Testis (tissue), 2 donors: ENCODE measurements at regions not wholly inside any gene's neighbourhood (a gene's known extent, or its start where the extent isn't known, plus 50 kb on each side); places are given as distances from the start of the nearest gene placed in this dataset.

Experiments
- DNase-seq: peaks from one replicate; pipeline ENCODE4 v3.0.0-alpha.2; 2019
- H3K27ac ChIP-seq, 2 donors: fragments of 200-600 bp; sonication (generic); one replicate each; pipeline ENCODE4 v1.5.1; 2019
- H3K27me3 ChIP-seq: fragments of 200-600 bp; sonication (generic); one replicate; pipeline ENCODE4 v1.5.1; 2019
- H3K36me3 ChIP-seq: fragments of 200-600 bp; sonication (generic); one replicate; pipeline ENCODE4 v1.5.1; 2017; ENCODE audit warnings: low read depth; ENCODE audit errors: missing control alignments
- H3K4me1 ChIP-seq: fragments of 200-600 bp; sonication (generic); one replicate; pipeline ENCODE4 v1.5.1; 2019
- H3K4me3 ChIP-seq, 2 donors: fragments of 200-600 bp; sonication (generic); one replicate each; pipeline ENCODE4 v1.5.1; 2017 to 2019
- H3K9me3 ChIP-seq: fragments of 200-600 bp; sonication (generic); one replicate; pipeline ENCODE4 v1.5.1; 2017
- CTCF ChIP-seq, 3 experiments: fragments of 450-650 bp in 2 of 3; fragments of 200-600 bp in 1 of 3; sonication (generic) in 1 of 3; IDR thresholded peaks; one replicate each; pipeline ENCODE4 v1.5.1; 2016 to 2019; ENCODE audit warnings: antibody characterized with exemption in 3 of 3, mild to moderate bottlenecking in 2 of 3, moderate library complexity in 1 of 3
- POLR2A ChIP-seq: fragments of 450-650 bp; IDR thresholded peaks from one replicate; pipeline ENCODE4 v1.6.1; 2017; ENCODE audit warnings: antibody characterized with exemption, mild to moderate bottlenecking, moderate library complexity
- WGBS, 2 donors: methylation state at CpG; one replicate each; pipeline ENCODE4 v1.1.5; 2018; 5-methylcytosine and 5-hydroxymethylcytosine counted together
- intact Hi-C: fragments of 100-400 bp; cut with DNase I; formaldehyde crosslinking; loops from one replicate; pipeline ENCODE4 v1.15.1; 2023; ENCODE audit warnings: low total_unique reads

GRCh38 chr12:69167648-69168165 is 71.7 kb upstream of the CPSF6 start:
- no peak for TF ChIP-seq POLR2A
- no peak for TF ChIP-seq CTCF (IDR thresholded peaks at IDR 0.05)
- Histone ChIP-seq H3K27ac (no peak overlapping the region), H3K27me3 (no peaks in the 10 kb centered on the region), H3K9me3 (no peaks in the 10 kb centered on the region), H3K4me1 (no peaks in the 10 kb centered on the region), H3K36me3 (no peaks in the 10 kb centered on the region), H3K4me3 (no peak overlapping the region)
- DNase-seq: no peak
- WGBS, 2 donors: 89 to 95% methylated on average over 3 of the region's 3 CpGs
- intact Hi-C loops: no loop called here

- no peak for DNase-seq
- H3K4me3 ChIP-seq: no peak overlapping the region
- TF ChIP-seq POLR2A (no peak), CTCF (IDR thresholded peaks at IDR 0.05) (no peak)
- H3K9me3 ChIP-seq: no peaks in the 10 kb centered on the region
- peaks cover 3% of the 10 kb centered on the region for H3K4me1 ChIP-seq
- no peaks in the 10 kb centered on the region for H3K36me3 ChIP-seq
- WGBS, 2 donors: 97 to 99% methylated on average over 5 of the region's 5 CpGs
- intact Hi-C loops: no loop called here
- H3K27ac ChIP-seq: no peak overlapping the region
- H3K27me3 ChIP-seq: no peaks in the 10 kb centered on the region
These were observed 71.0 kb upstream of the CPSF6 start for GRCh38 chr12:69168363-69168762.

- no peak overlapping the region for H3K4me3 ChIP-seq
- no peak for DNase-seq
- TF ChIP-seq POLR2A (no peak), CTCF (IDR thresholded peaks at IDR 0.05) (no peak)
- no peaks in the 10 kb centered on the region for H3K27me3 ChIP-seq
- intact Hi-C loops: no loop called here
- H3K27ac ChIP-seq: no peak overlapping the region
- H3K4me1 ChIP-seq: peaks cover 3% of the 10 kb centered on the region
- 94 to 95% methylated on average over 3 of the region's 3 CpGs for WGBS, 2 donors
- H3K36me3 ChIP-seq: no peaks in the 10 kb centered on the region
- no peaks in the 10 kb centered on the region for H3K9me3 ChIP-seq
These were observed 70.5 kb upstream of the CPSF6 start for GRCh38 chr12:69168828-69169227.

- intact Hi-C loops: no loop called here
- TF ChIP-seq CTCF (IDR thresholded peaks at IDR 0.05): no peak
- TF ChIP-seq POLR2A: no peak
- no peaks in the 10 kb centered on the region for H3K9me3 ChIP-seq
- no peak for DNase-seq
- WGBS, 2 donors: 59 to 73% methylated on average over 4 of the region's 4 CpGs
- H3K36me3 ChIP-seq: no peaks in the 10 kb centered on the region
- H3K27ac ChIP-seq: no peak overlapping the region
- H3K4me1 ChIP-seq: peaks cover 3% of the 10 kb centered on the region
- no peak overlapping the region for H3K4me3 ChIP-seq
- H3K27me3 ChIP-seq: no peaks in the 10 kb centered on the region
These were observed 69.1 kb upstream of the CPSF6 start for GRCh38 chr12:69170293-69170692.

GRCh38 chr12:69171881-69172280 is 67.5 kb upstream of the CPSF6 start:
- TF ChIP-seq POLR2A (no peak), CTCF (IDR thresholded peaks at IDR 0.05) (no peak)
- Histone ChIP-seq H3K27ac (no peak overlapping the region), H3K36me3 (no peaks in the 10 kb centered on the region), H3K4me1 (peaks cover 3% of the 10 kb centered on the region), H3K27me3 (no peaks in the 10 kb centered on the region), H3K9me3 (no peaks in the 10 kb centered on the region), H3K4me3 (no peak overlapping the region)
- intact Hi-C loops: no loop called here
- WGBS, 2 donors: 50 to 66% methylated on average over 6 of the region's 6 CpGs
- DNase-seq: no peak
